H1 (cell line): ENCODE measurements at regions not wholly inside any gene's neighbourhood (a gene's known extent, or its start where the extent isn't known, plus 50 kb on each side); places are given as distances from the start of the nearest gene placed in this dataset.

Source experiments
- CTCF ChIA-PET: fragments of 300-600 bp; sonication (Branson Sonifier 250); formaldehyde crosslinking; loops from one replicate; lab custom pipeline; 2021; ENCODE audit not compliant: partially characterized antibody; lab: Charles Lee
- POLR2A ChIA-PET: fragments of 300-600 bp; sonication (Branson Sonifier 250); formaldehyde crosslinking; loops from one replicate; lab custom pipeline; 2021; ENCODE audit warnings: inconsistent platforms; ENCODE audit not compliant: partially characterized antibody; lab: Charles Lee
- DNase-seq, 2 experiments: peaks; one replicate each; pipeline versions ENCODE4 v3.0.0 to v3.0.0-alpha.2; 2010 to 2022; ENCODE audit warnings: low spot score in 2 of 2, low read depth in 1 of 2, mixed read lengths in 1 of 2
- FAIRE-seq: peaks from 2 replicates; lab custom pipeline; 2011; peaks lifted over from hg19 to GRCh38; lab: Jason Lieb, UNC
- H2AFZ ChIP-seq: 2 replicates; pipeline ENCODE4 v1.8.1; 2012; ENCODE audit warnings: low read length, inconsistent platforms
- H2AK5ac ChIP-seq: 2 replicates; pipeline ENCODE4 v1.6.1; 2013; ENCODE audit warnings: low read depth, low read length
- H2BK120ac ChIP-seq: replicated peaks from 2 replicates; pipeline ENCODE3; 2013; ENCODE audit warnings: low read depth, low read length, inconsistent platforms
- H2BK12ac ChIP-seq: 2 replicates; pipeline ENCODE4 v1.6.1; 2013; ENCODE audit warnings: low read depth, low read length
- H2BK15ac ChIP-seq: 2 replicates; pipeline ENCODE4 v1.6.1; 2013; ENCODE audit warnings: low read length
- H2BK20ac ChIP-seq: 2 replicates; pipeline ENCODE4 v1.6.1; 2013; ENCODE audit warnings: low read length
- H2BK5ac ChIP-seq: 2 replicates; pipeline ENCODE4 v1.6.1; 2013; ENCODE audit warnings: low read depth, low read length
- H3K14ac ChIP-seq: 2 replicates; pipeline ENCODE4 v1.6.1; 2013; ENCODE audit warnings: inconsistent platforms; ENCODE audit not compliant: insufficient read length
- H3K18ac ChIP-seq: 2 replicates; pipeline ENCODE4 v1.6.1; 2013; ENCODE audit warnings: low read length; ENCODE audit errors: extremely low read depth
- H3K23ac ChIP-seq: 2 replicates; pipeline ENCODE4 v1.6.1; 2013; ENCODE audit warnings: inconsistent platforms; ENCODE audit not compliant: insufficient read length
- H3K23me2 ChIP-seq: 2 replicates; pipeline ENCODE4 v1.6.1; 2013; ENCODE audit warnings: low read depth, low read length
- H3K27ac ChIP-seq: 2 replicates; pipeline ENCODE4 v1.6.1; 2011; ENCODE audit warnings: low read depth, low read length, inconsistent platforms
- H3K27me3 ChIP-seq, 4 experiments: replicated peaks in 1 of 4; 1 replicate in 1 of 4; 2 replicates in 3 of 4; pipeline versions ENCODE4 v1.6.1 to v1.8.1; 2011 to 2013; ENCODE audit warnings: low read length in 3 of 4, mild to moderate bottlenecking in 3 of 4, inconsistent platforms in 2 of 4, mixed read lengths in 2 of 4, moderate library complexity in 1 of 4; ENCODE audit not compliant: control insufficient read depth in 3 of 4, insufficient read depth in 3 of 4; ENCODE audit errors: extremely low read depth in 1 of 4
- H3K36me3 ChIP-seq, 4 experiments: 2 replicates each; pipeline versions ENCODE4 v1.6.1 to v1.8.1; 2011 to 2013; ENCODE audit warnings: mild to moderate bottlenecking in 4 of 4, low read length in 3 of 4, moderate library complexity in 2 of 4, control low read depth in 1 of 4, inconsistent platforms in 1 of 4; ENCODE audit not compliant: insufficient read depth in 4 of 4, control insufficient read depth in 2 of 4
- H3K4ac ChIP-seq: replicated peaks from 2 replicates; pipeline ENCODE3; 2013; ENCODE audit warnings: low read length, low read depth, mixed read lengths, inconsistent platforms; ENCODE audit not compliant: insufficient read length
- H3K4me1 ChIP-seq, 4 experiments: replicated peaks in 1 of 4; 1 replicate in 1 of 4; 2 replicates in 3 of 4; pipeline versions ENCODE4 v1.6.1 to v1.8.1; 2011 to 2013; ENCODE audit warnings: low read length in 3 of 4, inconsistent platforms in 2 of 4, mixed read lengths in 1 of 4; ENCODE audit not compliant: insufficient read depth in 4 of 4, control insufficient read depth in 3 of 4
- H3K4me2 ChIP-seq, 2 experiments: 2 replicates each; pipeline versions ENCODE4 v1.6.1 to v1.8.1; 2011 to 2013; ENCODE audit warnings: low read depth in 2 of 2, low read length in 2 of 2, control low read depth in 1 of 2, inconsistent platforms in 1 of 2, mild to moderate bottlenecking in 1 of 2; ENCODE audit not compliant: insufficient read depth in 1 of 2
- H3K4me3 ChIP-seq, 4 experiments: fragments of 200-600, 300-600 bp in 1 of 4; sonication (generic), shearing (Covaris generic), sonication (Bioruptor Twin) in 1 of 4; 2 replicates each; pipeline versions ENCODE4 v1.5.1 to v1.8.1; 2011 to 2016; ENCODE audit warnings: low read length in 4 of 4, low read depth in 3 of 4, control low read depth in 2 of 4, inconsistent platforms in 2 of 4, mild to moderate bottlenecking in 2 of 4, mixed read lengths in 1 of 4, moderate library complexity in 1 of 4; ENCODE audit not compliant: insufficient read depth in 2 of 4; ENCODE audit errors: extremely low read depth in 1 of 4
- H3K56ac ChIP-seq: replicated peaks from 2 replicates; pipeline ENCODE3; 2013; ENCODE audit warnings: low read depth, mild to moderate bottlenecking, mixed read lengths, low read length, inconsistent platforms; ENCODE audit not compliant: insufficient read length
- H3K79me1 ChIP-seq: 2 replicates; pipeline ENCODE4 v1.6.1; 2013; ENCODE audit warnings: low read depth, low read length, control low read depth
- H3K79me2 ChIP-seq, 2 experiments: 2 replicates each; pipeline versions ENCODE4 v1.6.1 to v1.8.1; 2012 to 2013; ENCODE audit warnings: low read length in 2 of 2, mild to moderate bottlenecking in 2 of 2, inconsistent platforms in 1 of 2; ENCODE audit not compliant: insufficient read depth in 2 of 2, control insufficient read depth in 1 of 2
- H3K9ac ChIP-seq, 4 experiments: replicated peaks in 1 of 4; 1 replicate in 1 of 4; 2 replicates in 3 of 4; pipeline versions ENCODE4 v1.6.1 to v1.8.1; 2011 to 2013; ENCODE audit warnings: low read depth in 3 of 4, low read length in 3 of 4, control low read depth in 2 of 4, mild to moderate bottlenecking in 2 of 4, moderate library complexity in 2 of 4, inconsistent platforms in 1 of 4; ENCODE audit errors: extremely low read depth in 1 of 4
- H3K9me3 ChIP-seq, 2 experiments: 2 replicates each; pipeline versions ENCODE4 v1.6.1 to v1.8.1; 2012 to 2013; ENCODE audit warnings: mild to moderate bottlenecking in 2 of 2, moderate library complexity in 2 of 2, control low read depth in 1 of 2, inconsistent platforms in 1 of 2, low read depth in 1 of 2, low read length in 1 of 2, mixed read lengths in 1 of 2; ENCODE audit not compliant: insufficient read depth in 2 of 2
- H4K20me1 ChIP-seq, 2 experiments: replicated peaks in 1 of 2; 2 replicates each; pipeline versions ENCODE3 to v1.8.1; 2011 to 2013; ENCODE audit warnings: inconsistent platforms in 2 of 2, low read length in 2 of 2, mild to moderate bottlenecking in 1 of 2; ENCODE audit not compliant: insufficient read depth in 2 of 2, control insufficient read depth in 1 of 2
- H4K5ac ChIP-seq: 2 replicates; pipeline ENCODE4 v1.6.1; 2013; ENCODE audit warnings: low read length, low read depth, mixed read lengths, inconsistent platforms; ENCODE audit not compliant: insufficient read length
- H4K8ac ChIP-seq: 2 replicates; pipeline ENCODE4 v1.8.0; 2013; ENCODE audit warnings: mild to moderate bottlenecking, moderate library complexity, low read length, inconsistent platforms; ENCODE audit not compliant: insufficient read depth; ENCODE audit errors: extremely low read depth
- H4K91ac ChIP-seq: replicated peaks from 2 replicates; pipeline ENCODE3; 2013; ENCODE audit warnings: low read length, mixed read lengths, inconsistent platforms; ENCODE audit not compliant: insufficient read length
- BCL11A ChIP-seq, 2 experiments: IDR thresholded peaks; one replicate each; pipeline ENCODE4 v1.6.1; 2011; ENCODE audit warnings: low read depth in 2 of 2, low read length in 2 of 2, mild to moderate bottlenecking in 2 of 2
- BRCA1 ChIP-seq: IDR thresholded peaks from 2 replicates; pipeline ENCODE4 v1.6.1; 2012; ENCODE audit warnings: low read depth, low read length, improper control_type of control experiment
- CBX8 ChIP-seq: fragments of 300-800, 300-1000 bp; sonication (generic); IDR thresholded peaks from 2 replicates; pipeline ENCODE4 v1.7.1; 2016; ENCODE audit warnings: low read depth, low read length, borderline replicate concordance
- CHD1 ChIP-seq: IDR thresholded peaks from 2 replicates; pipeline ENCODE4 v1.6.1; 2012; ENCODE audit warnings: low read depth, low read length, improper control_type of control experiment
- CHD2 ChIP-seq: IDR thresholded peaks from 2 replicates; pipeline ENCODE4 v1.6.1; 2012; ENCODE audit warnings: low read length, improper control_type of control experiment
- CTCF ChIP-seq, 3 experiments: IDR thresholded peaks; 1 replicate in 2 of 3; 2 replicates in 1 of 3; pipeline versions ENCODE4 v1.5.1 to v1.6.1; 2011; ENCODE audit warnings: low read length in 3 of 3, mild to moderate bottlenecking in 3 of 3, inconsistent platforms in 2 of 3, low read depth in 1 of 3, moderate library complexity in 1 of 3; ENCODE audit not compliant: insufficient read depth in 1 of 3; ENCODE audit errors: control extremely low read depth in 1 of 3
- HDAC2 ChIP-seq, 2 experiments: fragments of 300-600 bp in 1 of 2; sonication (generic) in 1 of 2; IDR thresholded peaks; 2 replicates each; pipeline ENCODE4 v1.6.1; 2011 to 2012; ENCODE audit warnings: low read depth in 2 of 2, low read length in 2 of 2, mild to moderate bottlenecking in 2 of 2, moderate library complexity in 2 of 2, borderline replicate concordance in 1 of 2, inconsistent platforms in 1 of 2
- JUND ChIP-seq: IDR thresholded peaks from 2 replicates; pipeline ENCODE4 v1.6.1; 2011; ENCODE audit warnings: mild to moderate bottlenecking, improper control_type of control experiment, low read length
- MAX ChIP-seq: IDR thresholded peaks from 2 replicates; pipeline ENCODE4 v1.6.1; 2012; ENCODE audit warnings: inconsistent platforms
- POU5F1 ChIP-seq: IDR thresholded peaks from 2 replicates; pipeline ENCODE4 v1.6.1; 2011; ENCODE audit warnings: low read depth, mild to moderate bottlenecking, low read length, moderate library complexity
- SIN3A ChIP-seq, 2 experiments: IDR thresholded peaks in 1 of 2; conservative IDR thresholded peaks in 1 of 2; 2 replicates each; pipeline ENCODE4 v1.6.1; 2011 to 2012; ENCODE audit warnings: low read length in 2 of 2, improper control_type of control experiment in 1 of 2, low read depth in 1 of 2, mild to moderate bottlenecking in 1 of 2
- SP1 ChIP-seq: IDR thresholded peaks from 2 replicates; pipeline ENCODE4 v1.6.1; 2011; ENCODE audit warnings: low read depth, low read length
- SUZ12 ChIP-seq: fragments of 200-600 bp; sonication (generic); IDR thresholded peaks from 2 replicates; pipeline ENCODE4 v1.6.1; 2012; ENCODE audit warnings: mild to moderate bottlenecking, inconsistent platforms, low read length, moderate library complexity, mixed read lengths
- WGBS, 2 experiments: shearing (Covaris generic) in 1 of 2; methylation state at CpG; one replicate each; pipeline versions ENCODE4 v1.1.6 to v1.1.7; 2013 to 2015; ENCODE audit warnings: low lambda C conversion rate in 2 of 2, mixed read lengths in 2 of 2, inconsistent platforms in 1 of 2, low coverage in 1 of 2, missing lambda C conversion rate in 1 of 2; ENCODE audit not compliant: insufficient replicate concordance in 2 of 2, insufficient coverage in 1 of 2, insufficient read length in 1 of 2; ENCODE audit errors: extremely low coverage in 1 of 2, missing lambda C conversion rate in 1 of 2; 5-methylcytosine and 5-hydroxymethylcytosine counted together

GRCh38 chr3:81022339-81022738 lies 739.1 kb downstream of the GBE1 start:
- no peak overlapping the region for H3K27ac ChIP-seq
- no peak overlapping the region for H2BK5ac ChIP-seq
- H2BK12ac ChIP-seq = no peak overlapping the region
- H3K23me2 ChIP-seq = no peaks in the 10 kb centered on the region
- H3K18ac ChIP-seq = no peak overlapping the region
- H2BK120ac ChIP-seq = no peak overlapping the region
- H2BK20ac ChIP-seq = no peak overlapping the region
- no peaks in the 10 kb centered on the region for H3K79me1 ChIP-seq
- DNase-seq (no peak), FAIRE-seq (no peak)
- no peaks in the 10 kb centered on the region for H3K9me3 ChIP-seq
- no peak overlapping the region for H3K4ac ChIP-seq
- H2AK5ac ChIP-seq = no peak overlapping the region
- no peak overlapping the region for H3K23ac ChIP-seq
- H4K20me1 ChIP-seq = no peaks in the 10 kb centered on the region
- H2AFZ ChIP-seq = no peak overlapping the region
- no peaks in the 10 kb centered on the region for H3K36me3 ChIP-seq
- H3K56ac ChIP-seq = no peak overlapping the region
- no peak overlapping the region for H3K14ac ChIP-seq
- no peak overlapping the region for H4K5ac ChIP-seq
- H4K91ac ChIP-seq = no peak overlapping the region
- no peak overlapping the region for H3K4me2 ChIP-seq
- no peak overlapping the region for H4K8ac ChIP-seq
- ChIA-PET CTCF (no interaction called here), POLR2A (no interaction called here)
- H3K79me2 ChIP-seq = no peaks in the 10 kb centered on the region
- H3K4me3 ChIP-seq = no peak overlapping the region
- H2BK15ac ChIP-seq = no peak overlapping the region
- H3K27me3 ChIP-seq = no peaks in the 10 kb centered on the region
- H3K4me1 ChIP-seq = no peaks in the 10 kb centered on the region
- no peak overlapping the region for H3K9ac ChIP-seq
- 96% methylated on average over 3 of the region's 3 CpGs; no CpG with 5 or more reads in 1 of the 2 experiments for WGBS, 2 experiments
- TF ChIP-seq HDAC2 (IDR thresholded peaks at IDR 0.05; ENCODE audit: borderline replicate concordance in 1 of 2, low read depth in 2 of 2, low read length in 2 of 2) (no peak), SP1 (no peak), CHD1 (no peak), CHD2 (no peak), SUZ12 (no peak), CTCF (IDR thresholded peaks at IDR 0.05; ENCODE audit: control extremely low read depth in 1 of 3, insufficient read depth in 1 of 3, low read depth in 1 of 3, low read length in 3 of 3) (no peak), BCL11A (IDR thresholded peaks at IDR 0.05; ENCODE audit: low read depth in 2 of 2, low read length in 2 of 2) (no peak), MAX (no peak), JUND (no peak), CBX8 (no peak), POU5F1 (no peak), SIN3A (conservative IDR thresholded peaks at IDR 0.05 in 1 of 2, IDR thresholded peaks at IDR 0.05 in 1 of 2; ENCODE audit: low read depth in 1 of 2, low read length in 2 of 2) (no peak), BRCA1 (no peak)
